ENCODE measurements at regions not wholly inside any gene's neighbourhood (a gene's known extent, or its start where the extent isn't known, plus 50 kb on each side); places are given as distances from the start of the nearest gene placed in this dataset.
"Not testable (repeated sequence)": the region's sequence is repeated elsewhere in the genome, so short reads cannot be mapped to it uniquely, and the experiment has no call there.

GRCh38 chr6:16909658-16910360 is 148.5 kb upstream of the ATXN1 start:
- FAIRE-seq (no peak), DNase-seq (ENCODE audit: low spot score) (no peak)

- FAIRE-seq (no peak), DNase-seq (ENCODE audit: low spot score) (no peak)
Measured at GRCh38 chr6:16907991-16908390, 146.7 kb upstream of the ATXN1 start.

- FAIRE-seq (no peak), DNase-seq (ENCODE audit: low spot score) (no peak)
Measured at GRCh38 chr6:16904957-16905356, 143.7 kb upstream of the ATXN1 start.

GRCh38 chr6:16903470-16903869 is 142.2 kb upstream of the ATXN1 start:
- DNase-seq (ENCODE audit: low spot score) (peak; percentile 25), FAIRE-seq (no peak)

GRCh38 chr6:16902502-16902901 is 141.2 kb upstream of the ATXN1 start:
- no peak for FAIRE-seq
- no peak for DNase-seq (ENCODE audit: low spot score)

GRCh38 chr6:16901782-16902181 is 140.5 kb upstream of the ATXN1 start:
- DNase-seq (ENCODE audit: low spot score), result peak; percentile 46
- FAIRE-seq, result no peak

- no peak for FAIRE-seq
- DNase-seq (ENCODE audit: low spot score), result no peak
Measured at GRCh38 chr6:16901306-16901705, 140.0 kb upstream of the ATXN1 start.

GRCh38 chr6:16898640-16899396 is 137.6 kb upstream of the ATXN1 start:
- no peak for DNase-seq (ENCODE audit: low spot score)
- no peak for FAIRE-seq

- DNase-seq (ENCODE audit: low spot score), result no peak
- no peak for FAIRE-seq
Measured at GRCh38 chr6:16897669-16898068, 136.4 kb upstream of the ATXN1 start.

GRCh38 chr6:16894301-16894700 is 133.0 kb upstream of the ATXN1 start:
- DNase-seq (ENCODE audit: low spot score) (no peak), FAIRE-seq (no peak)

- not testable (repeated sequence) for FAIRE-seq; DNase-seq (ENCODE audit: low spot score)
Measured at GRCh38 chr6:16891110-16891509, 129.8 kb upstream of the ATXN1 start.

GRCh38 chr6:16885411-16886160 is 124.3 kb upstream of the ATXN1 start:
- DNase-seq (ENCODE audit: low spot score), result no peak
- no peak for FAIRE-seq

- DNase-seq (ENCODE audit: low spot score) (no peak), FAIRE-seq (no peak)
Measured at GRCh38 chr6:16884526-16884925, 123.3 kb upstream of the ATXN1 start.

- no peak for DNase-seq (ENCODE audit: low spot score)
- no peak for FAIRE-seq
Measured at GRCh38 chr6:16883414-16883813, 122.2 kb upstream of the ATXN1 start.

GRCh38 chr6:16882230-16882629 is 121.0 kb upstream of the ATXN1 start:
- DNase-seq (ENCODE audit: low spot score), result no peak
- FAIRE-seq, result no peak

GRCh38 chr6:16876852-16877251 is 115.6 kb upstream of the ATXN1 start:
- not testable (repeated sequence) for FAIRE-seq; DNase-seq (ENCODE audit: low spot score)

GRCh38 chr6:16876201-16876600 is 114.9 kb upstream of the ATXN1 start:
- no peak for FAIRE-seq

GRCh38 chr6:16873698-16874097 is 112.4 kb upstream of the ATXN1 start:
- DNase-seq (ENCODE audit: low spot score) (no peak), FAIRE-seq (no peak)

More at GRCh38 chr6:16876201-16876600, 114.9 kb upstream of the ATXN1 start:
- no peak for DNase-seq (ENCODE audit: low spot score)

GRCh38 chr6:16872543-16873235 is 111.4 kb upstream of the ATXN1 start:
- FAIRE-seq (no peak), DNase-seq (ENCODE audit: low spot score) (no peak)

GRCh38 chr6:16871047-16871446 is 109.8 kb upstream of the ATXN1 start:
- no peak for DNase-seq (ENCODE audit: low spot score)
- no peak for FAIRE-seq

GRCh38 chr6:16868968-16869367 is 107.7 kb upstream of the ATXN1 start:
- FAIRE-seq, result no peak
- DNase-seq (ENCODE audit: low spot score), result peak; percentile 12

Data from urothelium cell line (cell line).